GM08714 (cell line): ENCODE measurements at regions not wholly inside any gene's neighbourhood (a gene's known extent, or its start where the extent isn't known, plus 50 kb on each side); places are given as distances from the start of the nearest gene placed in this dataset.

ENCODE experiments used
- H3K4me3 ChIP-seq: fragments of 200-500 bp; sonication (Bioruptor generic); 2 replicates; pipeline ENCODE4 v1.5.1; 2014; ENCODE audit warnings: mild to moderate bottlenecking, low read length, inconsistent platforms
- ZNF274 ChIP-seq: IDR thresholded peaks from 2 replicates; pipeline ENCODE4 v1.6.1; 2012; ENCODE audit warnings: mild to moderate bottlenecking, low read depth, low read length

GRCh38 chr6:122042380-122042779, 357.1 kb upstream of the HSF2 start:
- no peak for TF ChIP-seq ZNF274
- H3K4me3 ChIP-seq = no peak overlapping the region

- TF ChIP-seq ZNF274 = no peak
- H3K4me3 ChIP-seq = no peak overlapping the region
These were observed 356.3 kb upstream of the HSF2 start for GRCh38 chr6:122042960-122043735.

- no peak overlapping the region for H3K4me3 ChIP-seq
- no peak for TF ChIP-seq ZNF274
These were observed 350.9 kb upstream of the HSF2 start for GRCh38 chr6:122048570-122048969.

GRCh38 chr6:122049341-122049740, 350.1 kb upstream of the HSF2 start:
- H3K4me3 ChIP-seq = no peak overlapping the region
- no peak for TF ChIP-seq ZNF274

GRCh38 chr6:122050242-122050755, 349.2 kb upstream of the HSF2 start:
- H3K4me3 ChIP-seq = no peak overlapping the region
- no peak for TF ChIP-seq ZNF274

- no peak overlapping the region for H3K4me3 ChIP-seq
- TF ChIP-seq ZNF274 = no peak
These were observed 347.0 kb upstream of the HSF2 start for GRCh38 chr6:122052346-122052900.

GRCh38 chr6:122059918-122060317, 339.5 kb upstream of the HSF2 start:
- no peak overlapping the region for H3K4me3 ChIP-seq
- TF ChIP-seq ZNF274 = no peak

GRCh38 chr6:122061855-122062254, 337.6 kb upstream of the HSF2 start:
- no peak overlapping the region for H3K4me3 ChIP-seq
- no peak for TF ChIP-seq ZNF274

- TF ChIP-seq ZNF274 = no peak
- no peak overlapping the region for H3K4me3 ChIP-seq
These were observed 336.4 kb upstream of the HSF2 start for GRCh38 chr6:122063076-122063475.

GRCh38 chr6:122063761-122064160, 335.7 kb upstream of the HSF2 start:
- no peak for TF ChIP-seq ZNF274
- H3K4me3 ChIP-seq = no peak overlapping the region

GRCh38 chr6:122066200-122066599, 333.3 kb upstream of the HSF2 start:
- H3K4me3 ChIP-seq = no peak overlapping the region
- no peak for TF ChIP-seq ZNF274

GRCh38 chr6:122068291-122068769, 331.1 kb upstream of the HSF2 start:
- TF ChIP-seq ZNF274 = no peak
- H3K4me3 ChIP-seq = no peak overlapping the region

- H3K4me3 ChIP-seq = no peak overlapping the region
- no peak for TF ChIP-seq ZNF274
These were observed 329.5 kb upstream of the HSF2 start for GRCh38 chr6:122069932-122070331.

GRCh38 chr6:122072014-122072647, 327.3 kb upstream of the HSF2 start:
- H3K4me3 ChIP-seq = no peak overlapping the region
- TF ChIP-seq ZNF274 = no peak

GRCh38 chr6:122075084-122075838, 324.2 kb upstream of the HSF2 start:
- H3K4me3 ChIP-seq = no peak overlapping the region
- TF ChIP-seq ZNF274 = no peak
